IMR-90 (cell line): ENCODE measurements at regions not wholly inside any gene's neighbourhood (a gene's known extent, or its start where the extent isn't known, plus 50 kb on each side); places are given as distances from the start of the nearest gene placed in this dataset.

Experiments
- ATAC-seq: fragments of 200-7000 bp; cut with Tn5 transposase; 2 replicates; pipeline ENCODE4 v1.9.1; 2020; ENCODE audit warnings: low read depth, mild to moderate bottlenecking, moderate library complexity
- BruUV-seq: library from RNA; stranded (reverse); fragments of 400-500 nt; replicated peaks from 2 replicates; lab custom pipeline; 2021; lab: Mats Ljungman, UMichigan
- CTCF ChIA-PET: fragments of 300-600 bp; formaldehyde crosslinking; extraction: SDS; loops from one replicate; lab custom pipeline; 2021; ENCODE audit warnings: antibody characterized with exemption; lab: Yijun Ruan, JAX
- POLR2A ChIA-PET: fragments of 300-600 bp; sonication (Branson Sonifier 250); formaldehyde crosslinking; loops from one replicate; lab custom pipeline; 2022; ENCODE audit warnings: antibody characterized with exemption; ENCODE audit not compliant: unreplicated experiment; lab: Charles Lee
- DNase-seq: peaks from one replicate; pipeline ENCODE4 v3.0.0; 2013
- H2AFZ ChIP-seq: replicated peaks from 2 replicates; pipeline ENCODE3; 2013; ENCODE audit warnings: low read length, mild to moderate bottlenecking; ENCODE audit not compliant: poor library complexity
- H2AK5ac ChIP-seq: 2 replicates; pipeline ENCODE4 v1.6.1; 2013; ENCODE audit warnings: low read depth, low read length, inconsistent platforms
- H2AK9ac ChIP-seq: replicated peaks from 2 replicates; pipeline ENCODE3; 2013; ENCODE audit warnings: mild to moderate bottlenecking, low read depth, low read length, moderate library complexity; ENCODE audit not compliant: poor library complexity
- H2BK120ac ChIP-seq: 2 replicates; pipeline ENCODE4 v1.6.1; 2013; ENCODE audit warnings: low read depth, low read length, inconsistent platforms
- H2BK15ac ChIP-seq: 3 replicates; pipeline ENCODE4 v1.6.1; 2013; ENCODE audit warnings: low read depth, low read length, inconsistent platforms
- H2BK20ac ChIP-seq: 2 replicates; pipeline ENCODE4 v1.6.1; 2013; ENCODE audit warnings: low read depth, mild to moderate bottlenecking, inconsistent platforms, low read length, moderate library complexity
- H2BK5ac ChIP-seq: 2 replicates; pipeline ENCODE4 v1.6.1; 2013; ENCODE audit warnings: mild to moderate bottlenecking, low read depth, low read length, inconsistent platforms; ENCODE audit not compliant: poor library complexity, severe bottlenecking
- H3K14ac ChIP-seq: replicated peaks from 2 replicates; pipeline ENCODE4 v1.6.1; 2013; ENCODE audit warnings: low read depth, low read length, inconsistent platforms
- H3K18ac ChIP-seq: 2 replicates; pipeline ENCODE4 v1.6.1; 2013; ENCODE audit warnings: low read depth, low read length, control low read depth
- H3K23ac ChIP-seq: 2 replicates; pipeline ENCODE4 v1.6.1; 2013; ENCODE audit warnings: low read depth, low read length, inconsistent platforms
- H3K27ac ChIP-seq: 2 replicates; pipeline ENCODE4 v1.5.1; 2013; ENCODE audit warnings: mild to moderate bottlenecking, control low read depth, low read length; ENCODE audit not compliant: insufficient read depth
- H3K27me3 ChIP-seq: 2 replicates; pipeline ENCODE4 v1.6.1; 2013; ENCODE audit warnings: low read length; ENCODE audit not compliant: control insufficient read depth, insufficient read depth
- H3K36me3 ChIP-seq: 2 replicates; pipeline ENCODE4 v1.6.1; 2013; ENCODE audit warnings: low read length, mixed read lengths; ENCODE audit not compliant: control insufficient read depth, insufficient read depth
- H3K4ac ChIP-seq: 2 replicates; pipeline ENCODE4 v1.6.1; 2013; ENCODE audit warnings: low read depth, low read length, inconsistent platforms
- H3K4me1 ChIP-seq: 2 replicates; pipeline ENCODE4 v1.6.1; 2013; ENCODE audit warnings: low read length, mixed read lengths; ENCODE audit not compliant: control insufficient read depth, insufficient read depth
- H3K4me2 ChIP-seq: 2 replicates; pipeline ENCODE4 v1.6.1; 2013; ENCODE audit warnings: low read depth, mild to moderate bottlenecking, control low read depth, low read length, moderate library complexity
- H3K4me3 ChIP-seq: 2 replicates; pipeline ENCODE4 v1.5.1; 2013; ENCODE audit warnings: low read depth, mild to moderate bottlenecking, control low read depth, low read length, moderate library complexity; ENCODE audit not compliant: insufficient read depth
- H3K56ac ChIP-seq: 2 replicates; pipeline ENCODE4 v1.6.1; 2013; ENCODE audit warnings: low read length, inconsistent platforms; ENCODE audit not compliant: insufficient read depth; ENCODE audit errors: extremely low read depth
- H3K79me1 ChIP-seq, 2 experiments: 2 replicates each; pipeline ENCODE4 v1.6.1; 2013; ENCODE audit warnings: low read length in 2 of 2, inconsistent platforms in 1 of 2, low read depth in 1 of 2
- H3K9ac ChIP-seq: 2 replicates; pipeline ENCODE4 v1.6.1; 2013; ENCODE audit warnings: low read depth, low read length, control low read depth
- H3K9me1 ChIP-seq: 2 replicates; pipeline ENCODE4 v1.6.1; 2013; ENCODE audit warnings: low read length, inconsistent platforms; ENCODE audit not compliant: insufficient read depth
- H3K9me3 ChIP-seq: 2 replicates; pipeline ENCODE4 v1.6.1; 2013; ENCODE audit warnings: low read length; ENCODE audit not compliant: control insufficient read depth, insufficient read depth
- H4K20me1 ChIP-seq: 2 replicates; pipeline ENCODE4 v1.6.1; 2013; ENCODE audit warnings: low read length, inconsistent platforms; ENCODE audit not compliant: insufficient read depth
- H4K5ac ChIP-seq: 2 replicates; pipeline ENCODE4 v1.6.1; 2013; ENCODE audit warnings: mild to moderate bottlenecking, low read depth, low read length, control low read depth
- H4K8ac ChIP-seq, 2 experiments: 2 replicates each; pipeline ENCODE4 v1.6.1; 2013; ENCODE audit warnings: low read depth in 2 of 2, low read length in 2 of 2, control low read depth in 1 of 2, inconsistent platforms in 1 of 2
- H4K91ac ChIP-seq: 2 replicates; pipeline ENCODE4 v1.6.1; 2013; ENCODE audit warnings: low read depth, low read length, inconsistent platforms; ENCODE audit not compliant: insufficient read depth
- BHLHE40 ChIP-seq: fragments of 150-350 bp; IDR thresholded peaks from 2 replicates; pipeline ENCODE4 v1.6.1; 2016; ENCODE audit warnings: mild to moderate bottlenecking, low read depth, low read length
- CEBPB ChIP-seq: IDR thresholded peaks from 2 replicates; pipeline ENCODE4 v1.6.1; 2012; ENCODE audit warnings: low read depth, low read length, improper control_type of control experiment
- CHD1 ChIP-seq: IDR thresholded peaks from 2 replicates; pipeline ENCODE4 v1.6.1; 2012; ENCODE audit warnings: low read depth, low read length, improper control_type of control experiment
- ELK1 ChIP-seq: fragments of 150-350 bp; IDR thresholded peaks from 2 replicates; pipeline ENCODE4 v1.6.1; 2016; ENCODE audit warnings: low read depth, mild to moderate bottlenecking, low read length, moderate library complexity, borderline replicate concordance
- FOS ChIP-seq: fragments of 150-350 bp; IDR thresholded peaks from 2 replicates; pipeline ENCODE4 v1.6.1; 2016; ENCODE audit warnings: low read depth, low read length
- MAFK ChIP-seq: IDR thresholded peaks from 2 replicates; pipeline ENCODE4 v1.6.1; 2012; ENCODE audit warnings: low read depth, low read length, improper control_type of control experiment
- MAZ ChIP-seq: IDR thresholded peaks from 2 replicates; pipeline ENCODE4 v1.6.1; 2012; ENCODE audit warnings: low read depth, mild to moderate bottlenecking, low read length, improper control_type of control experiment, moderate library complexity, borderline replicate concordance
- MXI1 ChIP-seq: IDR thresholded peaks from 2 replicates; pipeline ENCODE4 v1.6.1; 2012; ENCODE audit warnings: low read depth, mild to moderate bottlenecking, low read length, moderate library complexity, borderline replicate concordance
- NFE2L2 ChIP-seq: fragments of 150-350 bp; IDR thresholded peaks from 2 replicates; pipeline ENCODE4 v1.6.1; 2016; ENCODE audit warnings: low read depth, mild to moderate bottlenecking, low read length
- POLR2A ChIP-seq: IDR thresholded peaks from 2 replicates; pipeline ENCODE4 v1.6.1; 2012; ENCODE audit warnings: mild to moderate bottlenecking, low read depth, low read length
- RAD21 ChIP-seq: IDR thresholded peaks from 2 replicates; pipeline ENCODE4 v1.6.1; 2012; ENCODE audit warnings: low read length, improper control_type of control experiment
- RCOR1 ChIP-seq: IDR thresholded peaks from 2 replicates; pipeline ENCODE4 v1.6.1; 2012; ENCODE audit warnings: mild to moderate bottlenecking, low read length, improper control_type of control experiment; ENCODE audit not compliant: insufficient replicate concordance
- RFX5 ChIP-seq: IDR thresholded peaks from 2 replicates; pipeline ENCODE4 v1.8.0; 2012; ENCODE audit warnings: low read depth, mild to moderate bottlenecking, low read length, moderate library complexity
- SMC3 ChIP-seq: fragments of 150-350 bp; IDR thresholded peaks from 2 replicates; pipeline ENCODE4 v1.6.1; 2016; ENCODE audit warnings: low read depth, mild to moderate bottlenecking, antibody characterized with exemption, low read length, moderate library complexity
- WGBS, 2 experiments: methylation state at CpG; one replicate each; pipeline versions ENCODE4 v1.1.5 to v1.1.7; 2013; ENCODE audit warnings: missing lambda C conversion rate in 2 of 2; ENCODE audit not compliant: insufficient read length in 1 of 2; ENCODE audit errors: extremely low coverage in 2 of 2; 5-methylcytosine and 5-hydroxymethylcytosine counted together
- dilution Hi-C: fragments of 300-500 bp; cut with HindIII; formaldehyde crosslinking; loops from one replicate; pipeline ENCODE4 v1.14.3; 2018; ENCODE audit warnings: low sequenced_read_pairs; ENCODE audit not compliant: unreplicated experiment
- in situ Hi-C: fragments of 300-500 bp; cut with MboI; formaldehyde crosslinking; loops from 3 replicates; pipeline ENCODE4 v1.14.3; 2019; ENCODE audit warnings: low sequenced_read_pairs, inconsistent platforms, mixed read lengths
- intact Hi-C: fragments of 100-400 bp; cut with micrococcal nuclease; formaldehyde crosslinking; loops from 2 replicates; pipeline ENCODE4 v1.10.0; 2022
- TF ChIP-seq, protein P1 (sequence below): conservative IDR thresholded peaks from 2 replicates; pipeline ENCODE4 v1.5.1; 2012; ENCODE audit warnings: mild to moderate bottlenecking, low read depth, low read length, improper control_type of control experiment
- TF ChIP-seq, protein P2 (sequence below): fragments of 150-350 bp; IDR thresholded peaks from 2 replicates; pipeline ENCODE4 v1.6.1; 2017; ENCODE audit warnings: mild to moderate bottlenecking, antibody characterized with exemption, low read length, low read depth

DNA sequence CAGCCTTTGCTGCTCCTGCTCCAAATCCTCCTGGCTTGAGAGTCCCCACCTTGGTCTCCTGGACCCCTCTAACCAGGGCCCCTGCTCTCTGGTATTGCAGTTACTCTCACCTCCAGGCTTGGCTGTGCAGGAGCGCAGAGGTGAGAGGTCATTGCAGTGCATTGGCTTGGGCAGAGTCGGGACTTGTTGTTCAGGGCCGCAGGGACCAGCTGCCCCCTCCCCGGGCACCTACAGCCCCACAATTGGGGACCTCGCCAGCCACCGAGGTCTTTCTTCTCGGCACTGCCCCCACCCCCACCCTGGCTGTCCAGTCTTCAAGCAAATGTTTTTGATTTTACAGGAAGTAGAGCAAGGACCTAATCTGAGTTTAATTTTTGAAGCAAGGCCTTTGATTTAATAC lies 65.5 kb upstream of the FGF3 start:
- POLR2A ChIA-PET, result no interaction called here
- Histone ChIP-seq H3K79me1 (no peaks in the 10 kb centered on the region), H3K27ac (no peak overlapping the region), H3K9me1 (peaks cover 3% of the 10 kb centered on the region; the same call in 1 of the 2 replicates), H4K91ac (no peak overlapping the region), H2BK20ac (no peak overlapping the region), H2BK15ac (no peak overlapping the region), H3K14ac (no peak overlapping the region), H2AK9ac (no peak overlapping the region), H4K8ac (no peak overlapping the region), H4K5ac (no peak overlapping the region), H3K4me2 (no peak overlapping the region), H3K27me3 (peaks cover 43% of the 10 kb centered on the region), H2BK5ac (no peak overlapping the region), H2AK5ac (no peak overlapping the region), H3K4me3 (no peak overlapping the region), H3K18ac (no peak overlapping the region), H3K9ac (no peak overlapping the region), H2BK120ac (no peak overlapping the region), H3K4me1 (no peaks in the 10 kb centered on the region), H3K9me3 (no peaks in the 10 kb centered on the region), H2AFZ (no peak overlapping the region), H3K36me3 (no peaks in the 10 kb centered on the region), H4K20me1 (no peaks in the 10 kb centered on the region), H3K56ac (no peak overlapping the region), H3K4ac (no peak overlapping the region), H3K23ac (no peak overlapping the region)
- no peak for DNase-seq
- intact Hi-C loops, result loop anchor here (5.0 kb wide), 1 partner anchor 182 kb away; the partner anchor contains the start of gene FGF19
- no TSS peak for BruUV-seq
- CTCF ChIA-PET, result no interaction called here
- no CpG with 5 or more reads among the region's 7 CpGs for WGBS, 2 experiments
- TF ChIP-seq MXI1 (no peak), BHLHE40 (no peak), MAZ (no peak), POLR2A (no peak), CEBPB (no peak), RFX5 (no peak), FOS (no peak), MAFK (no peak), SMC3 (no peak), RAD21 (no peak), ELK1 (no peak), NFE2L2 (no peak), CHD1 (no peak), RCOR1 (no peak)
- TF ChIP-seq, protein P1, sequence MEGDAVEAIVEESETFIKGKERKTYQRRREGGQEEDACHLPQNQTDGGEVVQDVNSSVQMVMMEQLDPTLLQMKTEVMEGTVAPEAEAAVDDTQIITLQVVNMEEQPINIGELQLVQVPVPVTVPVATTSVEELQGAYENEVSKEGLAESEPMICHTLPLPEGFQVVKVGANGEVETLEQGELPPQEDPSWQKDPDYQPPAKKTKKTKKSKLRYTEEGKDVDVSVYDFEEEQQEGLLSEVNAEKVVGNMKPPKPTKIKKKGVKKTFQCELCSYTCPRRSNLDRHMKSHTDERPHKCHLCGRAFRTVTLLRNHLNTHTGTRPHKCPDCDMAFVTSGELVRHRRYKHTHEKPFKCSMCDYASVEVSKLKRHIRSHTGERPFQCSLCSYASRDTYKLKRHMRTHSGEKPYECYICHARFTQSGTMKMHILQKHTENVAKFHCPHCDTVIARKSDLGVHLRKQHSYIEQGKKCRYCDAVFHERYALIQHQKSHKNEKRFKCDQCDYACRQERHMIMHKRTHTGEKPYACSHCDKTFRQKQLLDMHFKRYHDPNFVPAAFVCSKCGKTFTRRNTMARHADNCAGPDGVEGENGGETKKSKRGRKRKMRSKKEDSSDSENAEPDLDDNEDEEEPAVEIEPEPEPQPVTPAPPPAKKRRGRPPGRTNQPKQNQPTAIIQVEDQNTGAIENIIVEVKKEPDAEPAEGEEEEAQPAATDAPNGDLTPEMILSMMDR, result no peak
- TF ChIP-seq, protein P2, sequence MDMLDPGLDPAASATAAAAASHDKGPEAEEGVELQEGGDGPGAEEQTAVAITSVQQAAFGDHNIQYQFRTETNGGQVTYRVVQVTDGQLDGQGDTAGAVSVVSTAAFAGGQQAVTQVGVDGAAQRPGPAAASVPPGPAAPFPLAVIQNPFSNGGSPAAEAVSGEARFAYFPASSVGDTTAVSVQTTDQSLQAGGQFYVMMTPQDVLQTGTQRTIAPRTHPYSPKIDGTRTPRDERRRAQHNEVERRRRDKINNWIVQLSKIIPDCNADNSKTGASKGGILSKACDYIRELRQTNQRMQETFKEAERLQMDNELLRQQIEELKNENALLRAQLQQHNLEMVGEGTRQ, result no peak
- dilution Hi-C loops, result no loop called here
- no peak for ATAC-seq
- in situ Hi-C loops, result no loop called here
